Thoracic aorta (tissue), 2 donors: ENCODE measurements at regions not wholly inside any gene's neighbourhood (a gene's known extent, or its start where the extent isn't known, plus 50 kb on each side); places are given as distances from the start of the nearest gene placed in this dataset.

Experiments used
- ATAC-seq: fragments of 150-250 bp; one replicate; pipeline ENCODE4 v1.8.0; 2017; ENCODE audit warnings: low read depth; ENCODE audit not compliant: insufficient number of reproducible peaks, low FRiP score
- DNase-seq: peaks from one replicate; pipeline ENCODE4 v3.0.0-alpha.2; 2020; ENCODE audit warnings: low spot score
- H3K27ac ChIP-seq, 2 donors: fragments of 200-600 bp; sonication (generic); 1 replicate in 1 of 2; 2 replicates in 1 of 2; pipeline ENCODE4 v1.5.1; 2016; ENCODE audit warnings: mild to moderate bottlenecking in 2 of 2, moderate library complexity in 2 of 2
- H3K27me3 ChIP-seq: fragments of 200-600 bp; sonication (generic); replicated peaks from 2 replicates; pipeline ENCODE4 v1.6.0; 2016; ENCODE audit warnings: mild to moderate bottlenecking; ENCODE audit not compliant: insufficient read depth
- H3K36me3 ChIP-seq: fragments of 200-600 bp; sonication (generic); one replicate; pipeline ENCODE4 v1.5.1; 2016
- H3K4me1 ChIP-seq, 2 donors: fragments of 200-600 bp; sonication (generic); 1 replicate in 1 of 2; 2 replicates in 1 of 2; pipeline versions ENCODE4 v1.5.1 to v1.6.0; 2016; ENCODE audit warnings: low read depth in 2 of 2, mild to moderate bottlenecking in 1 of 2; ENCODE audit not compliant: control insufficient read depth in 1 of 2
- H3K4me3 ChIP-seq: fragments of 200-600 bp; sonication (generic); 2 replicates; pipeline ENCODE4 v1.5.1; 2016; ENCODE audit warnings: mild to moderate bottlenecking
- H3K9me3 ChIP-seq: fragments of 200-600 bp; sonication (generic); 2 replicates; pipeline ENCODE4 v1.5.1; 2016
- TF ChIP-seq, protein P1 (sequence below): fragments of 200-600 bp; sonication (generic); IDR thresholded peaks from one replicate; pipeline ENCODE4 v1.5.1; 2019; ENCODE audit warnings: antibody characterized with exemption

DNA sequence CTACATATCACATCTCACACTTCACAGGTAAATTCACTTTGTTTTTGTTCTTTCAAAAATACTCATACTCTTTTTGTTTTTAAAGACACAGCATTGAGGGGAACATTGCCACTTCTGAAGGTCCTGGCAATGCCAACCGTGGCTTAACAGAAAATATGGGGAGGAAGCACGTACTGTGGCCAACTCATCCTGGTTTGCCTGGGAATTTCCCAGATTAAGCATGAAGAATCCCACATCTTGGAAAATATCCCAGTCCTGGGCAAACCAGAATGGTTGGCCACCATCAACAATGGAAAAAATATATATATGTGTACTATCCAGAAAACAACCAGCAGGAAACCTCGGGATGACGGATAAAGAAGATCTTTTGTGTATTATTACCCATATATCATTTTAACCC lies 1032.2 kb upstream of the SLC10A2 start:
- TF ChIP-seq, protein P1, sequence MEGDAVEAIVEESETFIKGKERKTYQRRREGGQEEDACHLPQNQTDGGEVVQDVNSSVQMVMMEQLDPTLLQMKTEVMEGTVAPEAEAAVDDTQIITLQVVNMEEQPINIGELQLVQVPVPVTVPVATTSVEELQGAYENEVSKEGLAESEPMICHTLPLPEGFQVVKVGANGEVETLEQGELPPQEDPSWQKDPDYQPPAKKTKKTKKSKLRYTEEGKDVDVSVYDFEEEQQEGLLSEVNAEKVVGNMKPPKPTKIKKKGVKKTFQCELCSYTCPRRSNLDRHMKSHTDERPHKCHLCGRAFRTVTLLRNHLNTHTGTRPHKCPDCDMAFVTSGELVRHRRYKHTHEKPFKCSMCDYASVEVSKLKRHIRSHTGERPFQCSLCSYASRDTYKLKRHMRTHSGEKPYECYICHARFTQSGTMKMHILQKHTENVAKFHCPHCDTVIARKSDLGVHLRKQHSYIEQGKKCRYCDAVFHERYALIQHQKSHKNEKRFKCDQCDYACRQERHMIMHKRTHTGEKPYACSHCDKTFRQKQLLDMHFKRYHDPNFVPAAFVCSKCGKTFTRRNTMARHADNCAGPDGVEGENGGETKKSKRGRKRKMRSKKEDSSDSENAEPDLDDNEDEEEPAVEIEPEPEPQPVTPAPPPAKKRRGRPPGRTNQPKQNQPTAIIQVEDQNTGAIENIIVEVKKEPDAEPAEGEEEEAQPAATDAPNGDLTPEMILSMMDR, result no peak
- no peak overlapping the region for H3K27ac ChIP-seq
- ATAC-seq, result no peak
- H3K4me1 ChIP-seq, result no peaks in the 10 kb centered on the region
- no peak overlapping the region for H3K4me3 ChIP-seq
- H3K9me3 ChIP-seq, result no peaks in the 10 kb centered on the region
- no peaks in the 10 kb centered on the region for H3K36me3 ChIP-seq
- no peak for DNase-seq
- no peaks in the 10 kb centered on the region for H3K27me3 ChIP-seq

DNA sequence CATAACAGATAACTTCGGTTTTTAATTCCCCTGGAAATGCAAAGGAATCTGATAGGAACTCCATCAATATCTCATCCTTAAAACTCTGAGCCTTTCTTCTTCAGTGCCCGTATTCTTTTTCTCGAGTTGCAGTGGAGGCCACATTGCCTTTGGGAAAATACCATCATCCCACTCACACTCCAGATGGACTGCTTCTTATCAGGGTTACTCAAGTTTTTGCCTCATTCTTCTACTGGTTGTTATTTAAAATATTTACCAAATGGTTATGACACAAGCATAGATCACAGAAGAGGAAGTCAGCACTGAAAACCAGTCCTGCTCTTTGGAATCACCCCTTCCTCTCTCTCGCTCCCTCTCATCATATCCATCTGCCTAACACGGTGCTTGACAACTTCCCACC lies 1020.5 kb upstream of the SLC10A2 start:
- no peak for ATAC-seq
- no peaks in the 10 kb centered on the region for H3K9me3 ChIP-seq
- H3K4me3 ChIP-seq, result no peak overlapping the region
- TF ChIP-seq, protein P1, result no peak
- H3K36me3 ChIP-seq, result no peaks in the 10 kb centered on the region
- no peak overlapping the region for H3K27ac ChIP-seq
- no peaks in the 10 kb centered on the region for H3K4me1 ChIP-seq
- DNase-seq, result no peak
- no peaks in the 10 kb centered on the region for H3K27me3 ChIP-seq

DNA sequence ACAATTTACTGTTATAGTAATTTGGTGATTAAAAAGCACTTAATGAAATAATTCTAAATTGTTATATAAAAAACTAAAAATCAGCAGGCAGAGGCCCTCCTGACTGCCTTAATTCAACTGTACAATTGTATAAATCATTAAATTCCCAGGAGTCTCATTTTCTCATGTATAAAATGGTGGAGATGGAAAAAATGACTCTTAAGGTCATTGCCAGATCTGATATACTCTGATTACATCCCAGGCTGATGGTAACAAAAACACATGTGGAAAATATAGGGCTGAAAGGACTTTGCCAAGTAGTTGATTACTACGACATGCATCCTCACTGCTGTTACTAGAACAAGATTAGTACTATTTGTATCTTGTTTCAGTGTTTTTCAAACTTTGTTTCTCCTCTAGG lies 1020.0 kb upstream of the SLC10A2 start:
- Histone ChIP-seq H3K36me3 (no peaks in the 10 kb centered on the region), H3K4me3 (no peak overlapping the region), H3K27ac (no peak overlapping the region), H3K27me3 (no peaks in the 10 kb centered on the region), H3K9me3 (no peaks in the 10 kb centered on the region), H3K4me1 (no peaks in the 10 kb centered on the region)
- no peak for ATAC-seq
- no peak for DNase-seq
- TF ChIP-seq, protein P1, result no peak

DNA sequence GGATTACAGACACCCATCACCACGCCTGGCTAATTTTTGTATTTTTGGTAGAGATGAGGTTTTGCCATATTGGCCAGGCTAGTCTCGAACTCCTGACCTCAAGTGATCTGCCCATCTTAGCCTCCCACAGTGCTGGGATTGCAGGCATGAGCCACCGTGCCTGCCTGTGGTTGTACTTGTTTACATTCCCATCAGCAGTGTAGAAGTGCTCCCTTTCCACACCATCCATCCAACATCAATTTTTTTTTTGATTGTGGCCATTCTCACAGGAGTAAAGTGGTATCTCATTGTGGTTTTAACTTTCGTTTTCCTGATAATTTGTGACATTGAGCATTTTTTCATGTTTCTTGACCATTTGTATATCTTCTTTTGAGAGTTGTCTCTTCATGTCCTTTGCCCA lies 1019.4 kb upstream of the SLC10A2 start:
- no peak overlapping the region for H3K4me3 ChIP-seq
- ATAC-seq, result no peak
- no peaks in the 10 kb centered on the region for H3K4me1 ChIP-seq
- H3K27me3 ChIP-seq, result no peaks in the 10 kb centered on the region
- H3K27ac ChIP-seq, result no peak overlapping the region
- H3K36me3 ChIP-seq, result no peaks in the 10 kb centered on the region
- no peak for DNase-seq
- TF ChIP-seq, protein P1, result no peak
- no peaks in the 10 kb centered on the region for H3K9me3 ChIP-seq

DNA sequence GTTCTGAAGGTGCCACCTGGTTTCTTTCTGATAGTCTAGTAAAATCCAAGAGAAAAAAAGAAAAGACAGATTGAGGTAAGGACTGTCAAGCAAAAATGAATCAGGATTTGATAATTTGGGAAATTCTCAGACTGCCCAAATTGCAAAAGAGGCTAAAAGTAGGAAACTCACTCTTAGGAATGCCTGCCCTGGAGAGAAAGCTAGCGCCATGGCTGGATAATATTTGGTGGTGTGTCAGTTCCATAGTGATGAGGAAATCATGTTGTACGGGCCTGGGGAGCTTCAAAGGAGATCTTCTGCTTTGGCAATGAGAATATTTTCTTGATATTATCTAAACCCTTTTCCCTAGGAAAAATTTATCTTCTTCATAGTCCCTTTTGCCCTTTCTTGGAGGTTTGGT lies 1008.1 kb upstream of the SLC10A2 start:
- no peak overlapping the region for H3K27ac ChIP-seq
- H3K4me1 ChIP-seq, result no peaks in the 10 kb centered on the region
- ATAC-seq (no peak), DNase-seq (no peak)
- TF ChIP-seq, protein P1, result no peak
- no peak overlapping the region for H3K4me3 ChIP-seq
- no peaks in the 10 kb centered on the region for H3K9me3 ChIP-seq
- no peaks in the 10 kb centered on the region for H3K27me3 ChIP-seq
- no peaks in the 10 kb centered on the region for H3K36me3 ChIP-seq
